IMR-90 (cell line): ENCODE measurements at regions not wholly inside any gene's neighbourhood (a gene's known extent, or its start where the extent isn't known, plus 50 kb on each side); places are given as distances from the start of the nearest gene placed in this dataset.
"Not testable (repeated sequence)": the region's sequence is repeated elsewhere in the genome, so short reads cannot be mapped to it uniquely, and the experiment has no call there.

Source experiments
- ATAC-seq: fragments of 200-7000 bp; cut with Tn5 transposase; 2 replicates; pipeline ENCODE4 v1.9.1; 2020; ENCODE audit warnings: low read depth, mild to moderate bottlenecking, moderate library complexity
- BruUV-seq: library from RNA; stranded (reverse); fragments of 400-500 nt; replicated peaks from 2 replicates; lab custom pipeline; 2021; lab: Mats Ljungman, UMichigan
- CTCF ChIA-PET: fragments of 300-600 bp; formaldehyde crosslinking; extraction: SDS; loops from one replicate; lab custom pipeline; 2021; ENCODE audit warnings: antibody characterized with exemption; lab: Yijun Ruan, JAX
- POLR2A ChIA-PET: fragments of 300-600 bp; sonication (Branson Sonifier 250); formaldehyde crosslinking; loops from one replicate; lab custom pipeline; 2022; ENCODE audit warnings: antibody characterized with exemption; ENCODE audit not compliant: unreplicated experiment; lab: Charles Lee
- DNase-seq: peaks from one replicate; pipeline ENCODE4 v3.0.0; 2013
- H2AFZ ChIP-seq: replicated peaks from 2 replicates; pipeline ENCODE3; 2013; ENCODE audit warnings: low read length, mild to moderate bottlenecking; ENCODE audit not compliant: poor library complexity
- H2AK5ac ChIP-seq: 2 replicates; pipeline ENCODE4 v1.6.1; 2013; ENCODE audit warnings: low read depth, low read length, inconsistent platforms
- H2AK9ac ChIP-seq: replicated peaks from 2 replicates; pipeline ENCODE3; 2013; ENCODE audit warnings: mild to moderate bottlenecking, low read depth, low read length, moderate library complexity; ENCODE audit not compliant: poor library complexity
- H2BK120ac ChIP-seq: 2 replicates; pipeline ENCODE4 v1.6.1; 2013; ENCODE audit warnings: low read depth, low read length, inconsistent platforms
- H2BK15ac ChIP-seq: 3 replicates; pipeline ENCODE4 v1.6.1; 2013; ENCODE audit warnings: low read depth, low read length, inconsistent platforms
- H2BK20ac ChIP-seq: 2 replicates; pipeline ENCODE4 v1.6.1; 2013; ENCODE audit warnings: low read depth, mild to moderate bottlenecking, inconsistent platforms, low read length, moderate library complexity
- H2BK5ac ChIP-seq: 2 replicates; pipeline ENCODE4 v1.6.1; 2013; ENCODE audit warnings: mild to moderate bottlenecking, low read depth, low read length, inconsistent platforms; ENCODE audit not compliant: poor library complexity, severe bottlenecking
- H3K14ac ChIP-seq: replicated peaks from 2 replicates; pipeline ENCODE4 v1.6.1; 2013; ENCODE audit warnings: low read depth, low read length, inconsistent platforms
- H3K18ac ChIP-seq: 2 replicates; pipeline ENCODE4 v1.6.1; 2013; ENCODE audit warnings: low read depth, low read length, control low read depth
- H3K23ac ChIP-seq: 2 replicates; pipeline ENCODE4 v1.6.1; 2013; ENCODE audit warnings: low read depth, low read length, inconsistent platforms
- H3K27ac ChIP-seq: 2 replicates; pipeline ENCODE4 v1.5.1; 2013; ENCODE audit warnings: mild to moderate bottlenecking, control low read depth, low read length; ENCODE audit not compliant: insufficient read depth
- H3K27me3 ChIP-seq: 2 replicates; pipeline ENCODE4 v1.6.1; 2013; ENCODE audit warnings: low read length; ENCODE audit not compliant: control insufficient read depth, insufficient read depth
- H3K36me3 ChIP-seq: 2 replicates; pipeline ENCODE4 v1.6.1; 2013; ENCODE audit warnings: low read length, mixed read lengths; ENCODE audit not compliant: control insufficient read depth, insufficient read depth
- H3K4ac ChIP-seq: 2 replicates; pipeline ENCODE4 v1.6.1; 2013; ENCODE audit warnings: low read depth, low read length, inconsistent platforms
- H3K4me1 ChIP-seq: 2 replicates; pipeline ENCODE4 v1.6.1; 2013; ENCODE audit warnings: low read length, mixed read lengths; ENCODE audit not compliant: control insufficient read depth, insufficient read depth
- H3K4me2 ChIP-seq: 2 replicates; pipeline ENCODE4 v1.6.1; 2013; ENCODE audit warnings: low read depth, mild to moderate bottlenecking, control low read depth, low read length, moderate library complexity
- H3K4me3 ChIP-seq: 2 replicates; pipeline ENCODE4 v1.5.1; 2013; ENCODE audit warnings: low read depth, mild to moderate bottlenecking, control low read depth, low read length, moderate library complexity; ENCODE audit not compliant: insufficient read depth
- H3K56ac ChIP-seq: 2 replicates; pipeline ENCODE4 v1.6.1; 2013; ENCODE audit warnings: low read length, inconsistent platforms; ENCODE audit not compliant: insufficient read depth; ENCODE audit errors: extremely low read depth
- H3K79me1 ChIP-seq, 2 experiments: 2 replicates each; pipeline ENCODE4 v1.6.1; 2013; ENCODE audit warnings: low read length in 2 of 2, inconsistent platforms in 1 of 2, low read depth in 1 of 2
- H3K9ac ChIP-seq: 2 replicates; pipeline ENCODE4 v1.6.1; 2013; ENCODE audit warnings: low read depth, low read length, control low read depth
- H3K9me1 ChIP-seq: 2 replicates; pipeline ENCODE4 v1.6.1; 2013; ENCODE audit warnings: low read length, inconsistent platforms; ENCODE audit not compliant: insufficient read depth
- H3K9me3 ChIP-seq: 2 replicates; pipeline ENCODE4 v1.6.1; 2013; ENCODE audit warnings: low read length; ENCODE audit not compliant: control insufficient read depth, insufficient read depth
- H4K20me1 ChIP-seq: 2 replicates; pipeline ENCODE4 v1.6.1; 2013; ENCODE audit warnings: low read length, inconsistent platforms; ENCODE audit not compliant: insufficient read depth
- H4K5ac ChIP-seq: 2 replicates; pipeline ENCODE4 v1.6.1; 2013; ENCODE audit warnings: mild to moderate bottlenecking, low read depth, low read length, control low read depth
- H4K8ac ChIP-seq, 2 experiments: 2 replicates each; pipeline ENCODE4 v1.6.1; 2013; ENCODE audit warnings: low read depth in 2 of 2, low read length in 2 of 2, control low read depth in 1 of 2, inconsistent platforms in 1 of 2
- H4K91ac ChIP-seq: 2 replicates; pipeline ENCODE4 v1.6.1; 2013; ENCODE audit warnings: low read depth, low read length, inconsistent platforms; ENCODE audit not compliant: insufficient read depth
- WGBS, 2 experiments: methylation state at CpG; one replicate each; pipeline versions ENCODE4 v1.1.5 to v1.1.7; 2013; ENCODE audit warnings: missing lambda C conversion rate in 2 of 2; ENCODE audit not compliant: insufficient read length in 1 of 2; ENCODE audit errors: extremely low coverage in 2 of 2; 5-methylcytosine and 5-hydroxymethylcytosine counted together
- dilution Hi-C: fragments of 300-500 bp; cut with HindIII; formaldehyde crosslinking; loops from one replicate; pipeline ENCODE4 v1.14.3; 2018; ENCODE audit warnings: low sequenced_read_pairs; ENCODE audit not compliant: unreplicated experiment
- in situ Hi-C: fragments of 300-500 bp; cut with MboI; formaldehyde crosslinking; loops from 3 replicates; pipeline ENCODE4 v1.14.3; 2019; ENCODE audit warnings: low sequenced_read_pairs, inconsistent platforms, mixed read lengths
- intact Hi-C: fragments of 100-400 bp; cut with micrococcal nuclease; formaldehyde crosslinking; loops from 2 replicates; pipeline ENCODE4 v1.10.0; 2022

DNA sequence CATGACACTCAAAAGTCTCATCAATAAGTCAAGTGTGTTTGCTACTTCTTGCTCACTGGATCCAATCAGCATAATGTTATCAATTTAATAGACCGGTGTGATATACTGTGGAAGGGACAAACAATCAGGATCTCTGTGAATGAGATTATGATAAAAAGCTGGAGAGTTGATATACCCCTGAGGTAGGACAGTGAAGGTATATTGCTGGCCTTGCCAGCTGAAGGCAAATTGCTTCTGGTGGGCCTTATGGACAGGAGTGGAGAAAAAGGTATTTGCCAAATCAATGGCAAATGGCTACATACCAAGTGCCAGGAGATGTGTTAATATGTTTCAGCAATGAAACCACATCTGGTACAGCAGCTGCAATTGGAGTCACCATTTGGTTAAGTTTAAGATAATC, 134.4 kb upstream of the TENT5A start:
- H3K9me3 ChIP-seq, H3K4me3 ChIP-seq, H4K91ac ChIP-seq, dilution Hi-C loops, H3K79me1 ChIP-seq, H3K56ac ChIP-seq, H3K18ac ChIP-seq, intact Hi-C loops, H2BK15ac ChIP-seq, H2AFZ ChIP-seq, H3K23ac ChIP-seq, H3K4ac ChIP-seq, H4K5ac ChIP-seq, H2AK5ac ChIP-seq, H2BK5ac ChIP-seq, H3K27me3 ChIP-seq, H2BK20ac ChIP-seq, H2BK120ac ChIP-seq, H4K20me1 ChIP-seq, POLR2A ChIA-PET, H3K9ac ChIP-seq, H2AK9ac ChIP-seq, CTCF ChIA-PET, H3K4me2 ChIP-seq, H3K36me3 ChIP-seq, H3K27ac ChIP-seq, H4K8ac ChIP-seq, ATAC-seq, in situ Hi-C loops, H3K14ac ChIP-seq, H3K4me1 ChIP-seq, DNase-seq, H3K9me1 ChIP-seq, BruUV-seq: not testable (repeated sequence)
- no CpG with 5 or more reads among the region's 1 CpG for WGBS, 2 experiments
